SU-DHL-6 (cell line): ENCODE measurements at regions not wholly inside any gene's neighbourhood (a gene's known extent, or its start where the extent isn't known, plus 50 kb on each side); places are given as distances from the start of the nearest gene placed in this dataset.

Experiments used
- H2AFZ ChIP-seq: fragments of 200-600 bp; sonication (generic); 2 replicates; pipeline ENCODE4 v1.6.1; 2014; ENCODE audit warnings: low read depth, mild to moderate bottlenecking, moderate library complexity, mixed read lengths, antibody characterized with exemption, low read length; ENCODE audit not compliant: severe bottlenecking
- H3F3A ChIP-seq: fragments of 200-600 bp; shearing (Covaris generic); 2 replicates; pipeline ENCODE4 v1.6.0; 2016; ENCODE audit warnings: antibody characterized with exemption, mild to moderate bottlenecking; ENCODE audit not compliant: insufficient read depth
- H3K27ac ChIP-seq: fragments of 200-600 bp; sonication (generic); 2 replicates; pipeline ENCODE4 v1.5.1; 2016; ENCODE audit warnings: low read depth, mild to moderate bottlenecking, low read length, moderate library complexity, mixed read lengths
- H3K27me3 ChIP-seq: fragments of 200-600 bp; sonication (generic), shearing (Covaris generic); 2 replicates; pipeline ENCODE4 v1.6.0; 2014; ENCODE audit warnings: mild to moderate bottlenecking, low read length
- H3K36me3 ChIP-seq: fragments of 200-600 bp; sonication (generic); 2 replicates; pipeline ENCODE4 v1.6.1; 2014; ENCODE audit warnings: mild to moderate bottlenecking, low read length, mixed read lengths
- H3K4me2 ChIP-seq: fragments of 300-600, 200-600 bp; shearing (Covaris generic), sonication (generic); 2 replicates; pipeline ENCODE4 v1.6.0; 2014; ENCODE audit warnings: low read length, low read depth, mild to moderate bottlenecking; ENCODE audit not compliant: poor library complexity, severe bottlenecking
- H3K4me3 ChIP-seq: fragments of 200-600 bp; sonication (generic); 2 replicates; pipeline ENCODE4 v1.5.1; 2014; ENCODE audit warnings: antibody characterized with exemption, low read length, mild to moderate bottlenecking, mixed read lengths; ENCODE audit not compliant: insufficient read depth, poor library complexity, severe bottlenecking
- H3K79me2 ChIP-seq: fragments of 200-600 bp; sonication (generic); 2 replicates; pipeline ENCODE4 v1.6.1; 2014; ENCODE audit warnings: mild to moderate bottlenecking, low read length, moderate library complexity; ENCODE audit not compliant: insufficient read depth
- H3K9ac ChIP-seq: fragments of 200-600 bp; sonication (generic); 2 replicates; pipeline ENCODE4 v1.7.0; 2014; ENCODE audit warnings: mild to moderate bottlenecking, low read length
- H3K9me2 ChIP-seq: fragments of 200-600 bp; sonication (generic); replicated peaks from 2 replicates; pipeline ENCODE4 v1.6.1; 2014; ENCODE audit warnings: low read length; ENCODE audit not compliant: insufficient read depth
- H3K9me3 ChIP-seq: fragments of 200-600 bp; sonication (generic); 2 replicates; pipeline ENCODE4 v1.6.1; 2014; ENCODE audit warnings: low read length, mixed read lengths; ENCODE audit not compliant: insufficient read depth
- H4K20me1 ChIP-seq: fragments of 200-600 bp; sonication (generic); 2 replicates; pipeline ENCODE4 v1.6.1; 2014; ENCODE audit warnings: low read depth, mild to moderate bottlenecking, antibody characterized with exemption, low read length, moderate library complexity, mixed read lengths
- CTCF ChIP-seq: fragments of 200-600 bp; sonication (generic); IDR thresholded peaks from one replicate; pipeline ENCODE4 v1.5.1; 2017; ENCODE audit warnings: antibody characterized with exemption, mild to moderate bottlenecking, low read length, moderate library complexity; ENCODE audit not compliant: insufficient read depth, poor library complexity, severe bottlenecking
- EZH2phosphoT487 ChIP-seq: fragments of 200-600 bp; sonication (generic), shearing (Covaris generic); conservative IDR thresholded peaks from 2 replicates; pipeline ENCODE4 v1.6.1; 2018; ENCODE audit warnings: mild to moderate bottlenecking, antibody characterized with exemption, low read length, moderate library complexity, mixed read lengths

DNA sequence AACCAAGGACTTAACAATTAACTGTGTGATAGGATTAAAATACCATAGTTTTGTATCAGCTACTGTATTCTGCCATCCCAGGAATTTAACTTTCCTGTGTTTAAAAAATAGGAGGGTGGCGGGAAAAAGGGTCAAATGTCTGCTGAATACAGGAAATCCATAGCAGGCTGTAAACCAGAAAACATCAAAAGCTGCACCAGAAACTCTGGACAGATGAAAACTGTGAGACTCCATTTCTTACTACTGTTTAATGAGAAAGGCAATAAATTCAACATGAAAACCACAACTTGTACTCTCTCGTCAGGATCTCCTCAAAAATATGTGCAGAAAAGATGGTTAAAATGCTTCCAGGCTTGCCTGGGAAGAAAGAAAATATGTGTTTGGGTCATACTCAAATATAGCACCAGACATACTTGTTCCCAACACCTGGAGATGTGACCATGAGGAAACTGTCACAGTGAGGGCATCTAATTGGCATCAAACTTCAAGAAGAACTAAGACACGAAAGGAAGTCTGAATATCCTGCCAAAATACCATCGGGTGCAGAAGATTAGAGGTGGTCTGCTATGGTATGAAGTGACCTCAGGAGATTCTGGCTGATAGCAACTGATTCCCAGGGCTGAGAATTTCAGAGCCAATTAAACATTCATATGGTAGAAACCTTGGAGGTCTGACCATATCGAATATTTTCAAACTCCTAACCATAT is 164.7 kb upstream of the TARS1 start:
- H3K9me3 ChIP-seq, result no peaks in the 10 kb centered on the region
- H3K27ac ChIP-seq, result no peak overlapping the region
- no peaks in the 10 kb centered on the region for H3K9me2 ChIP-seq
- H2AFZ ChIP-seq, result no peak overlapping the region
- H3F3A ChIP-seq, result no peaks in the 10 kb centered on the region
- H3K79me2 ChIP-seq, result no peaks in the 10 kb centered on the region
- no peak overlapping the region for H3K4me2 ChIP-seq
- H3K27me3 ChIP-seq, result no peaks in the 10 kb centered on the region
- no peak overlapping the region for H3K4me3 ChIP-seq
- TF ChIP-seq CTCF (no peak), EZH2phosphoT487 (no peak)
- no peaks in the 10 kb centered on the region for H3K36me3 ChIP-seq
- H3K9ac ChIP-seq, result no peak overlapping the region
- no peaks in the 10 kb centered on the region for H4K20me1 ChIP-seq

GRCh38 chr5:33276628-33276950 is 164.2 kb upstream of the TARS1 start:
- no peak overlapping the region for H3K4me3 ChIP-seq
- no peak overlapping the region for H3K27ac ChIP-seq
- TF ChIP-seq EZH2phosphoT487, result no peak
- TF ChIP-seq CTCF, result no peak
- no peaks in the 10 kb centered on the region for H3F3A ChIP-seq
- no peaks in the 10 kb centered on the region for H4K20me1 ChIP-seq
- no peaks in the 10 kb centered on the region for H3K9me3 ChIP-seq
- no peak overlapping the region for H3K4me2 ChIP-seq
- H2AFZ ChIP-seq, result no peak overlapping the region
- no peaks in the 10 kb centered on the region for H3K79me2 ChIP-seq
- H3K36me3 ChIP-seq, result no peaks in the 10 kb centered on the region
- no peak overlapping the region for H3K9ac ChIP-seq
- no peaks in the 10 kb centered on the region for H3K27me3 ChIP-seq
- H3K9me2 ChIP-seq, result no peaks in the 10 kb centered on the region

DNA sequence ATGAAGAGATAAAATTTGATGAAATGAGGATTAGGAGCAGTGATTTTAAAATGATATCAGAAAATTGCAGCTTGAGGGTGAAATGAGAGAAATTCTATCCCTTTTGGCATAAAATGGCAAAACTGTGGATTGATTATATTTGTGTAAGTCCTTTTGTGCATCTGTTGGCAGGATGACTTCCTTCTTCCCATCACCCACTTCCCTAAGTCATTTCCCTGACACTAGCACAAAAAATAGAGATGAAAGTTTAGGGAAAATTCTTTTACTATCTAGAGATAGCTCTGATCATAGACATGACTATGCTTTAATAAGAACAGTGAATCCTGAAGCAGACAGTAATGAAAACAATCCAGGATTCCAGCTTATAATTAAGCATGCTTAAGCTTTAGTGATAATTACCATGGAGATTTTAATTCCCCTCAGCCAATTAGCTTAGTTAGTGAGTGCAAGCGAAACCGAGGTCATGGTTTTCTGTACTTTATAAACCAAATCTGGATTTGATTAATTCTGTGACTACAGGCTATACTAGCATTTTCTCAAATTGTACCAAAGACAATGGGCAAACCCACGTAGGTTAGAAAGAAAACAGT is 163.6 kb upstream of the TARS1 start:
- TF ChIP-seq EZH2phosphoT487 (no peak), CTCF (no peak)
- Histone ChIP-seq H3K79me2 (no peaks in the 10 kb centered on the region), H3K9me2 (no peaks in the 10 kb centered on the region), H2AFZ (no peak overlapping the region), H3K4me2 (no peak overlapping the region), H3K4me3 (no peak overlapping the region), H3F3A (no peaks in the 10 kb centered on the region), H3K36me3 (no peaks in the 10 kb centered on the region), H3K9ac (no peak overlapping the region), H3K27ac (no peak overlapping the region), H3K27me3 (no peaks in the 10 kb centered on the region), H3K9me3 (no peaks in the 10 kb centered on the region), H4K20me1 (no peaks in the 10 kb centered on the region)
